OCI-LY1 (cell line): ENCODE measurements at regions not wholly inside any gene's neighbourhood (a gene's known extent, or its start where the extent isn't known, plus 50 kb on each side); places are given as distances from the start of the nearest gene placed in this dataset.

Source experiments
- H2AFZ ChIP-seq: fragments of 200-600 bp; sonication (generic), shearing (Covaris generic); 2 replicates; pipeline ENCODE4 v1.6.0; 2014; ENCODE audit warnings: antibody characterized with exemption, mild to moderate bottlenecking, low read length
- H3F3A ChIP-seq: fragments of 200-600 bp; sonication (generic), shearing (Covaris generic); 2 replicates; pipeline ENCODE4 v1.6.0; 2014; ENCODE audit warnings: mild to moderate bottlenecking, antibody characterized with exemption, low read length, moderate library complexity; ENCODE audit not compliant: insufficient read depth
- H3K27ac ChIP-seq: fragments of 200-600 bp; sonication (generic); 2 replicates; pipeline ENCODE4 v1.5.1; 2014; ENCODE audit warnings: low read length, mixed run types, mild to moderate bottlenecking, low read depth; ENCODE audit not compliant: poor library complexity, severe bottlenecking
- H3K27me3 ChIP-seq: fragments of 200-600 bp; sonication (generic); 2 replicates; pipeline ENCODE4 v1.6.0; 2014; ENCODE audit warnings: antibody characterized with exemption, mild to moderate bottlenecking, low read length, moderate library complexity; ENCODE audit not compliant: insufficient read depth
- H3K36me3 ChIP-seq: fragments of 200-600 bp; sonication (generic); 2 replicates; pipeline ENCODE4 v1.6.1; 2014; ENCODE audit warnings: mild to moderate bottlenecking, antibody characterized with exemption, low read length, moderate library complexity, mixed read lengths; ENCODE audit not compliant: insufficient read depth
- H3K4me1 ChIP-seq: fragments of 200-600 bp; sonication (generic); 2 replicates; pipeline ENCODE4 v1.5.1; 2014; ENCODE audit warnings: mild to moderate bottlenecking, low read length, moderate library complexity; ENCODE audit not compliant: insufficient read depth, severe bottlenecking
- H3K4me2 ChIP-seq: fragments of 200-600 bp; sonication (generic), shearing (Covaris generic); 2 replicates; pipeline ENCODE4 v1.6.1; 2014; ENCODE audit warnings: low read length
- H3K4me3 ChIP-seq: fragments of 200-600 bp; sonication (generic); 2 replicates; pipeline ENCODE4 v1.5.1; 2014; ENCODE audit warnings: low read length, low read depth, mild to moderate bottlenecking, mixed read lengths; ENCODE audit not compliant: poor library complexity, severe bottlenecking
- H3K79me2 ChIP-seq: fragments of 200-600 bp; shearing (Covaris generic); 2 replicates; pipeline ENCODE4 v1.6.1; 2016; ENCODE audit warnings: mixed run types, low read length, mixed read lengths; ENCODE audit not compliant: insufficient read depth
- H3K9ac ChIP-seq: fragments of 200-600 bp; sonication (generic), shearing (Covaris generic); 2 replicates; pipeline ENCODE4 v1.6.1; 2014; ENCODE audit warnings: mild to moderate bottlenecking, low read length, mixed read lengths
- H3K9me2 ChIP-seq: fragments of 200-600 bp; sonication (generic), shearing (Covaris generic); 2 replicates; pipeline ENCODE4 v1.6.1; 2014; ENCODE audit warnings: low read depth, mild to moderate bottlenecking, low read length, mixed read lengths
- H3K9me3 ChIP-seq: fragments of 200-600 bp; shearing (Covaris generic); 2 replicates; pipeline ENCODE4 v1.6.1; 2014; ENCODE audit warnings: low read length, mixed read lengths
- H4K20me1 ChIP-seq: fragments of 200-600 bp; sonication (generic), shearing (Covaris generic); 2 replicates; pipeline ENCODE4 v1.6.0; 2016; ENCODE audit warnings: mild to moderate bottlenecking, low read length; ENCODE audit not compliant: insufficient read depth
- EZH2 ChIP-seq: fragments of 200-600 bp; sonication (generic), shearing (Covaris generic); IDR thresholded peaks from 2 replicates; pipeline ENCODE4 v1.8.0; 2017; ENCODE audit warnings: borderline replicate concordance, mixed run types, mild to moderate bottlenecking, antibody characterized with exemption, low read length, moderate library complexity, mixed read lengths
- TF ChIP-seq, protein P1 (sequence below): fragments of 200-600 bp; sonication (generic), shearing (Covaris generic); IDR thresholded peaks from 2 replicates; pipeline ENCODE4 v1.5.1; 2017; ENCODE audit warnings: mild to moderate bottlenecking, antibody characterized with exemption, low read length, moderate library complexity, mixed read lengths

DNA sequence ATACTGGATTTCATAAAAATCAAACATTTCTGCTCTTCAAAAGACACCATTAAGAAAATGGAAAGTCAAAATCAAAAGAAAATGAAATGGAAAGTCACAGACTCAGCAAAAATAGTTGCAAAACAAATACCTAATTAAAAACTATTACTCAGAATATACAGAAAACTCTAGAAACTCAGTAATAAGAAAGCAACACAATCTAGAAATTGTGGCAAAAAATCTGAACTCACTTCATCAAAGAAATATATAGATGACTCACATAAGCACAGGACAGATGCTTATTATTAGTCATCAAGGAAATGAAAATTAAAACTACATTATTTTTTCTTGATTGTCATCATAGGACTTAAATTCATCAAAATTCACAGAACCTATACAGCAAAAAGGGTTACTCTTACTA is 430.0 kb downstream of the SHQ1 start:
- Histone ChIP-seq H3K9me2 (no peaks in the 10 kb centered on the region), H4K20me1 (0 out of 2 replicates have a peak, but pooled peaks cover 4% of the 10 kb centered on the region), H3K9ac (no peak overlapping the region), H2AFZ (no peak overlapping the region), H3K4me1 (no peaks in the 10 kb centered on the region), H3K27ac (no peak overlapping the region), H3K79me2 (peaks cover 73% of the 10 kb centered on the region), H3K9me3 (peaks cover 6% of the 10 kb centered on the region), H3K4me3 (no peak overlapping the region), H3K36me3 (no peaks in the 10 kb centered on the region), H3K4me2 (no peak overlapping the region), H3K27me3 (no peaks in the 10 kb centered on the region), H3F3A (no peaks in the 10 kb centered on the region)
- no peak for TF ChIP-seq EZH2
- TF ChIP-seq, protein P1, sequence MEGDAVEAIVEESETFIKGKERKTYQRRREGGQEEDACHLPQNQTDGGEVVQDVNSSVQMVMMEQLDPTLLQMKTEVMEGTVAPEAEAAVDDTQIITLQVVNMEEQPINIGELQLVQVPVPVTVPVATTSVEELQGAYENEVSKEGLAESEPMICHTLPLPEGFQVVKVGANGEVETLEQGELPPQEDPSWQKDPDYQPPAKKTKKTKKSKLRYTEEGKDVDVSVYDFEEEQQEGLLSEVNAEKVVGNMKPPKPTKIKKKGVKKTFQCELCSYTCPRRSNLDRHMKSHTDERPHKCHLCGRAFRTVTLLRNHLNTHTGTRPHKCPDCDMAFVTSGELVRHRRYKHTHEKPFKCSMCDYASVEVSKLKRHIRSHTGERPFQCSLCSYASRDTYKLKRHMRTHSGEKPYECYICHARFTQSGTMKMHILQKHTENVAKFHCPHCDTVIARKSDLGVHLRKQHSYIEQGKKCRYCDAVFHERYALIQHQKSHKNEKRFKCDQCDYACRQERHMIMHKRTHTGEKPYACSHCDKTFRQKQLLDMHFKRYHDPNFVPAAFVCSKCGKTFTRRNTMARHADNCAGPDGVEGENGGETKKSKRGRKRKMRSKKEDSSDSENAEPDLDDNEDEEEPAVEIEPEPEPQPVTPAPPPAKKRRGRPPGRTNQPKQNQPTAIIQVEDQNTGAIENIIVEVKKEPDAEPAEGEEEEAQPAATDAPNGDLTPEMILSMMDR, result no peak

- TF ChIP-seq, protein P1, result no peak
- no peak for TF ChIP-seq EZH2
- Histone ChIP-seq H4K20me1 (peaks cover 11% of the 10 kb centered on the region; the same call in 1 of the 2 replicates), H3K9me2 (no peaks in the 10 kb centered on the region), H2AFZ (no peak overlapping the region), H3K27ac (no peak overlapping the region), H3K9me3 (no peaks in the 10 kb centered on the region), H3K4me3 (no peak overlapping the region), H3K4me1 (no peaks in the 10 kb centered on the region), H3F3A (no peaks in the 10 kb centered on the region), H3K36me3 (no peaks in the 10 kb centered on the region), H3K4me2 (no peak overlapping the region), H3K27me3 (no peaks in the 10 kb centered on the region), H3K79me2 (peaks cover 47% of the 10 kb centered on the region), H3K9ac (no peak overlapping the region)
Measured at GRCh38 chr3:72414481-72415016, 433.7 kb downstream of the SHQ1 start.

DNA sequence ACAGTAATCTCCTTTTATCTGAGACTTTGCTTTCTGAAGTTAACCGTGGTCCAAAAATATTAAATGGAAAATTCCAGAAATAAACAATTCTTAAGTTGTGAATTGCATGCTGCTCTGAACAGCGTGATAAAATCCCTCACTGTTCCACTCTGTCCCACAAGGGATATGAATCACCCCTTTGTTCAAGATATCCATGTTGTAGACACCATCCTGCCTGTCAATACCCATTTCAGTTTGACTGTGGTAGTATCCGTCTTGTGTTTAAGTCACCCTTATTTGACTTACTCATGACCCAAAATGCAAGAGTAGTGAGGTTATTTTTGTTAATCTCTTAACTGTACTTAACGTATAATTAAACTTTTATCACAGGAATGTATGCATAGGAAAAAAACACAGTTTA is 435.0 kb downstream of the SHQ1 start:
- H2AFZ ChIP-seq, result no peak overlapping the region
- H3K27me3 ChIP-seq, result no peaks in the 10 kb centered on the region
- no peak overlapping the region for H3K4me2 ChIP-seq
- no peak overlapping the region for H3K27ac ChIP-seq
- no peaks in the 10 kb centered on the region; the same call in 1 of the 2 replicates for H3F3A ChIP-seq
- H3K9ac ChIP-seq, result no peak overlapping the region
- peaks cover 34% of the 10 kb centered on the region for H3K79me2 ChIP-seq
- H3K4me3 ChIP-seq, result no peak overlapping the region
- TF ChIP-seq, protein P1, result no peak
- no peak for TF ChIP-seq EZH2
- H3K9me3 ChIP-seq, result no peaks in the 10 kb centered on the region
- H4K20me1 ChIP-seq, result peaks cover 11% of the 10 kb centered on the region; the same call in 1 of the 2 replicates
- H3K36me3 ChIP-seq, result no peaks in the 10 kb centered on the region
- no peaks in the 10 kb centered on the region for H3K9me2 ChIP-seq
- H3K4me1 ChIP-seq, result no peaks in the 10 kb centered on the region
